ENCODE measurements at regions not wholly inside any gene's neighbourhood (a gene's known extent, or its start where the extent isn't known, plus 50 kb on each side); places are given as distances from the start of the nearest gene placed in this dataset.

DNA sequence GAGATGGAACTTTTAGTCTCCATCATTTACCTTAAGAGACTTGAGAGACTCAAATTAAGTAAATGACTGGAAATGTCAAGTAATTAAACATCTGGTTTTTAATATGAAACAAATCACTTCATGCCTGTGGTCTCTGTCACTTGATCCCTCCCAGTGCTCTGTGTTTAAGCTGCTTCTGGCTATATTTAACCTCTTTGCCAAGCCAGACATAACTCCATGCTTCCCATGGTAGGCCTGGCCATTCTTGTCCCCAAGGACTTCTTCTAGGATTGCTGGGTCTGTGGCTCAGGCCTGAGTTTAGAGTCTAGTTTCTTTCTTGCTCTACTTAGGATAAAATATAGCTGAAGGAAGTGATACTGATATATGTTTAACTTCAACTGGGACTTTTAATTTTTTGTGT, 1013.6 kb downstream of the FLRT2 start:
- DNase-seq = no peak

- DNase-seq = no peak
Measured at GRCh38 chr14:86541972-86542371, 1012.0 kb downstream of the FLRT2 start.

DNA sequence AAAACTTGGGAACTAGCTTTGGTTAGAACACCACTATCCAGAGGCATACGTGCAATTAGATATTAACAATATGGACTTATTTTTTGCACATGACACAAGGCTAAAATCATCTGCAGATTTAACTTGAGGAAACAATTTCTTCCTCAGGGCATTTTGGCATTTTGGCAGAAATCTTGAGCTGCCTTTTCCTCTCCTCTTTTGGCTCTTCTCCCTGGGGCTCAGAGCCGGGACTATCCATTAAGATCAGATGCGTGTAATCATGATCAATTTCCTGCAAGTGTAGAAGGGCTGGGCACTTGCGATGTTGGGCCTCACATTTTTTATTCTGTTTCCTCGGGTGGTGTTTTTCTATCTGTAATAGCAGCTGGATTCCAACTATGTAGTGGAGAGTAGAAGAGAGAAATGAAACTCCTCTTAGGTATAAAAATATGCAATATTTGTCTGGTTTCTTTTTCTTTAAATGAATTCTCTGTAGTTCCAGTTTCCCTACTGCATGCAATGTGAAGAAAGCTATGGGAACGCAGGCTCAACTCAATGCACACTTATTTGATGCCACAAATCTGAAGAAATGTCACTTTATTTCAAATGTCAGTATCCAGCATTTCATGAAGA, 1010.8 kb downstream of the FLRT2 start:
- no peak for DNase-seq

DNA sequence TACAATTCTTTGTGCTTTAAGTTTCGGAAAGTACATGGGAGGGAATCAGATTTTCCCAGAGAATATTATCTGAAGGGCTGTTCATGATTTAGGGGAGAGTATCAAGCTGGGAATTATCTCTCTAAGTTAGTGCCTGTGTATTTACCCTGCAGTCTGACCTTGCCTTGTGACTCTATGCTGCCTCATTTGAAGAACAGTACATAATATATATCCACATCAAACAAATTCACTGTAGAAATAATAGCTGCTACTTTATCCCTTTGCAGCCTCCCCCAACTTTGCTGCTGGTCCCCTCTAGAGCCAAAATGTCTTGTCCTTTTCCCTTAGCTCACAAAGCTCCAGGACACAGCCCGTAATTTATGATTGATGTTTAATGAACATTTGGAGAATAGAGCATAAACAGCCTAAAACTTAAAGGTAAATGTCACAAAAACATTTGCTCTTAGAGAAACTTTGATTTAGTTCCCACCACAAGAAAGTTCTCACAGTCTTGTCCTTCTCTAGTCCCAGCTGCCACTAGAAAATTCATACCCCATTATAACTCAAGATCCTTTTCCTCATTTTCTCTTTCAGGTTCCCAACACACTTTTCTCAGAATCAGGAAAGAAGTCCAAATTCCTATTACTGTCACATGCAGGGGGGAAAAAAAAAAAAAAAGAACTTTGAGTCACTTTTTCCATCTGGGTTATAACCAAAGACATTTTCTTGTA, 1009.6 kb downstream of the FLRT2 start:
- DNase-seq = no peak

- DNase-seq = no peak
Measured at GRCh38 chr14:86533834-86534233, 1003.9 kb downstream of the FLRT2 start.

DNA sequence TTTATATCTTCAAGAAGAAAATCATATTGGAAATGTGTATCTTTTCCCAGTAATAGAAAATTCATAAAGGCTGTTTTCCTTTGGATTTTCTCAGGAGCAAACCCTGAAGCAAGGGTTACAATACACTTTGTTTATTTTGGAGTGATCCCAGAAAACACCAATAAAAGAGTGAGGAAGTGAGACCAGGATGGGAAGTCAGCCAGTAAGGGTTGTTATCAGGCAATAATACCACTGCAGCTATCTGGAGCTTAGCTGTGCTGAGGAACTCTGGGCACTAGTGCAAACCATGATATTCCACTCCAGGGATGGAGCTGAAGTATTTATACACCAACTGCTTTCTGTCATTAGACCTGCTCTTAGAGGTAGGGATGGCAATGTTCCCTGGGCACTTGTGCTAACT, 1002.3 kb downstream of the FLRT2 start:
- DNase-seq = no peak

- no peak for DNase-seq
Measured at GRCh38 chr14:86530457-86530856, 1000.5 kb downstream of the FLRT2 start.

- no peak for DNase-seq
Measured at GRCh38 chr14:86527312-86527711, 997.4 kb downstream of the FLRT2 start.

DNA sequence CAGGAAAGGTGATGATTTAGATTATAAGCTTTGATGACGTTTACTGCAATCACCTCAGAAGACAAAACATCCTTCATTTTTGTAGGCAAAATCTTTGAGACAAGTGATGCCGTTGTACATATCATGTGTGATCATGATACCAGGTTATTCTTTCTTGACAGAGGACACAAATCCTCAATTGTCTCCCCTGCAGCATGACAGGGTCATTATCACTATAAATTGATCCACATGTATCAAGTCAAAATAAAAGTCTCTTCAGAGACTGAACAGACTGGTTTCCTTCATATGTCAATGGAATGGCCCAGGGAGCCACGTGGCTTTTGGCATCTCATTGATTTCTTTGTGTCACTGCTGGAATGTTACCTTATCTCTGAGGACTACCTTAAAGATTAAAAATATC, 995.7 kb downstream of the FLRT2 start:
- DNase-seq = no peak

DNA sequence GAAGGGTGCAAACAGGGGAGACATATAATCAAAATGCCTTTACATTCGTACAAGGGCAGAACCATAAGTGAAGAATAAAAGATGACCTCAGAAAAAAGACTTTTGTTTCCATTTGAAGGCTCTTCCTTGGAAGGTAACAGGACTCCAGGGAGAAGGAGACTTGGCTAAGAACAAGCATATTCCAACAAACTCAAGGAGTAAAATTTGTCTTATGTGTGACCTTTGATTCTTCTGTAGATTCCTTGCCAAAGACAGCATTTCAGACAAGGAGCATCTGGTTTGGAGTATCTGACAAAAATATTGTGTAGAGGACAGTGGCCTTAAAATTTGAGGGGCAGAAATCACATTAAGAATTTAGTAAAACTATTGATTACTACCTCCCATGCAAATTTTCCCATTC, 991.9 kb downstream of the FLRT2 start:
- DNase-seq = no peak

DNA sequence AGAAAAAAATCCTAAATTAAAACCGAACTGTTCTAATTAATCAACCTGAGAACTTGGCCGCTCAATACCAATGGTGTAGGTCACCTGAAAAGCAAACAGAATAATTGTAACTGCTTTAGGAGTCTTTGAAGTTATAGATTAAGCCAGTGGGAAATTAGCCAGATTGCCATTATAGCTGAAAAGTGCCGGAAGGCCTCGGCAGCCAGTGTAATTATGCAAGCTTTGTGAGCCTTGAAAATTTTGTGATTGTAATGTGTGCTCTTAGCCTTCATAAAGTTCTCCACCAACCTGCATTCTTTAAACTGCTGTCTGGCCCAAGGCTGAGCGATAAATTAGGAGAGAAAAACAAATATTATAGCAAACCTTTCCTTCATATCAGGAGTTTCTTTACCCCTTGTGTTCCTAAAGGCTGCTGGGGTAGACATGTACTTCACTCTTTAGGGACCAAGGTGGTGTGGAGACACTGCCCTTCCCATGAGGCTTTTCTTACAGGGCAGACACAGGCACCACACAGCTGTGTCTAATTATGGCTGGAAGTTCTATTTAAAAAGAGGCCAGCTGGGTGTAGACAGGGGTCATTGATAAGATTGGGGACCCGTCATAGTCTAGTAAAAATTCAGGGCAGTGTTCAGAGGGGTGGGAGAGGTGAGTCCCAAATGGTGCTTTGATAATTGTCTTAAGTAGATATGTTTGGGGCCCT, 991.2 kb downstream of the FLRT2 start:
- no peak for DNase-seq

GRCh38 chr14:86518298-86518697, 988.4 kb downstream of the FLRT2 start:
- no peak for DNase-seq

DNA sequence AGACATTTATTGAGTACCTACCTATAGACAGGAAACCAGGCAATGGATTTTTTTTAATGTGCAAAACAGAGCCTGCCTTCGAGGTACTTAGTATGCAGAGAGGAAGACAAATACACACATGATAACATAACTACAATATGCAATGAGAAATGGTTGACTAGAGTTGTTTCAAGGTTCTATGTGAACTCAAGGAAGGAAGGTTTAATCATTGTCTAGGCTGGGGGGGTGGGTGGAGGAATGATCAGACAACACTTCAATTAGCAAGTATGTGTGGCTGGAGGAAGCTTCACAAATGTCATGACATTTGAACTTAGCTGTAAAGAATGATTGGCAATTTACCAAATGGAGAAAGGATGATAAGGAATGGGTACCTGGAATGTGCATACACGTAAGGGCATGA, 985.3 kb downstream of the FLRT2 start:
- DNase-seq = no peak

- DNase-seq = no peak
Measured at GRCh38 chr14:86513564-86513963, 983.6 kb downstream of the FLRT2 start.

DNA sequence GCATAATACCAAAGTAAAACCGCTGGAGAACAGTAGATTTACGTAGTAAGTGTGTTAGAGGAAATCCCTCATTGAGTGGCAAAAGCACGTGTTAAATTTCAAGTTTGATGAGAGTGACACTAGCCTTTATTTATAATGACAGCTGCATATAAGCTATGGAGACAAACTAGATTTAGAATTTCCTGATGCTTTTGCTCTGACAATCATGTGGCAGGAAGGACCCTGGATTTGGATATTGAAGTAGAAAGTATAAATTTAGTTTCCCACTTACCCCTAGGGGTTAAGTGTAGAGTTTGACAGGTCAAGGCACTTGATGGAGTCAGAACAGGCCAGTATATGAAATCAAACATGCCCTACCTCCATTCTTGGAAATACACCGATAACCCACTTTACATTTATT, 983.1 kb downstream of the FLRT2 start:
- no peak for DNase-seq

DNA sequence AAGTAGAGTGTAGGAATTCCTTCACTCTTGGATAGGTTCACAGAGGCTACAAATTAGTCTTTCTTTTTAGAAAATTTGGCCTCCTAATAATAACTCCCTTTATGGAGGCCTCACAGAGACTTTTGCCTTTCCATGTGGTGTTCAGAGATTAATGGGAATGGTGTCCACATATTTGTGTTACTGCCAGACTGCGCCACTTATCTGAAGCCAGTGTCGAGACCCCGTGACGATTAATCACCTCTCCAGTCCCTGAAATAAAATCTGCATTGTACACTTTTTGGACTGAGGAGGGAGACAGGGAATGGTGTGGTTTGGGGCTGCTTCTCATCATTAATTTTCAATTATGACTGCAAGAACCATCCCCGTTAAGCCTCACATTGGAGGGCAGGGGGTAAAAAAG, 980.5 kb downstream of the FLRT2 start:
- no peak for DNase-seq

DNA sequence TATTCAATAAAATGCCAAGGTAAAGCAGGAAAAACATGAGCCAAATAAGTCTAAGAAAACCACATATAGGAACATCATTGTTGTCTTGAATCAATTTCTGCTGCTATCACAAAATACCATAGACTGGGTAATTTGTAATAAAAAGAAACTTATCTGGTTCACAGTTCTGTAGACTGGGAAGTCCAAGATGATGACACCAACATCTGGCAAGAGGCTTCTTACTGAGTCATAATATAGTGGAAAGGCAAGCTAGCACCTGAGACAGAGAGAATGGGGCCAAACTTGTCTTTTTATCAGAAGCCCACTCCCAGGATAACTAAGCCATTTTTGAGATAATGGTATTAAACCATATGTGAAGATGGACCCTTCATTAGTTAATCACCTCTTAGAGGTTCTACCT, 975.9 kb downstream of the FLRT2 start:
- DNase-seq = no peak

- no peak for DNase-seq
Measured at GRCh38 chr14:86501611-86502010, 971.7 kb downstream of the FLRT2 start.

GRCh38 chr14:86491743-86492142, 961.8 kb downstream of the FLRT2 start:
- DNase-seq = no peak

DNA sequence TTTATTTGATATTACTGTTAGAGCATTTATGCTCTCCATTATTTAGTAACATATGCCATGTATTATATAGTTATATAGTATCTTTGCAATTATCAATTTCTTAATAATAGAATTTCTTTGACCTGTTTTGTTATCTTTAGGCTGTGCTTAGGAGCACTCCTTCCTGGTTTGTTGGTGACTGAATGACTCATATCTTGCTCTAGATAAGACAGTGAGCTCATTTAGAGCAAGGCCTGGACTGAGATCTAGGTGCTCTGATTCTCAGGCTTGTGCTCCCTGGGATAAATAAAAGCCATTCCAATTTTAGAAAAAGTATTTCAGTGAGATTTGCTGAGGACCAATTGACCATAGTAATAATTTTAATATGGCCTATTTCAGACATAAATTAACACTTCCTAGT, 951.2 kb downstream of the FLRT2 start:
- no peak for DNase-seq

DNA sequence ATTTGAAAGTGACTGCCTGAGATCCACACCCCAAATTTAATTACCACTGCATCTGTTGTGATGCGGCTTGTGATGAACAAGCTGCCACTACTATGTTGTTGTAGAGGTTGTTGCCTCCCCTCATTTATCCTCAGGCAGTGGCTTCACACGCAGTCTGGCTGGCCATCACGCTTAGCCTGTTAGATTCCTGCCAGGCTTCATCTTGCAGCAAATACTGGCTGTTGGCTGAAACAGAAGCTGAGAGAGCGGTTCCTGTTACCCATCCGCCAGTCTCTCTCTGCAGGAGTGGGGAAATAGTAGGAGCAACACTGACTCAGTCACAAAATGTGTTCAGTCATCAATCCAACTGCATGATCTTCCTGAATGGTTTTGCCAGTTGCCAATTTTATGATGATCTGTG, 934.4 kb downstream of the FLRT2 start:
- no peak for DNase-seq

- no peak for DNase-seq
Measured at GRCh38 chr14:86462193-86462753, 932.3 kb downstream of the FLRT2 start.

DNA sequence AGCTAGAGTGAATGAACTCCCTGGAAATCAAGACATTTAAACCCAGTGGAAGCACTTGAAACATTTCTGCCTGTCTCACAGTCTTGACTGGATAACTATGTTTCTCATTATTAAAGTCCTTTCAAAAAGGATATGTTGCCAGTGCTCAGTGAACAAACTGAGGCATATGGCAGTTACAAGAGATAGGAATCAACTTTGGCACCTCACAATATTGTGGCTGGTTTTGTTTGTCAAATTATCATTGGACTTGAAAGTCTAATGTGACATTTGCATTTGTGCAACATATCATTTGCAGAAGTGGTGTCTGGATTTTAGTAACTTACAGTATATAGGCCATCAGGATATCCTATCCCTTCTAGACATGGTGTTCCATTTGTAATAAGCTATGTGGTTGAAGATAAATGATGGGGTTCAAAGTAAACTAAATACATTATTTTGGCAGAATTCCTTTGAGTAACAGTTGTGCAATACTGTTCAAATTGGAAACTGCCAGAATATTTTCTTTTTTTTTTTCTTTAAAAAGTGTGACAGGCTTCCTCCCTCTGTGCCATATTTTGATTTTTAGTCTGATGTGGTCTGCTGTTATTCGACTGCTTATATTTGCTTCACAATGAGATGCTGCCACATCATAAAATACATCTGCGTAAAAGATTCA, 927.7 kb downstream of the FLRT2 start:
- DNase-seq = no peak

DNA sequence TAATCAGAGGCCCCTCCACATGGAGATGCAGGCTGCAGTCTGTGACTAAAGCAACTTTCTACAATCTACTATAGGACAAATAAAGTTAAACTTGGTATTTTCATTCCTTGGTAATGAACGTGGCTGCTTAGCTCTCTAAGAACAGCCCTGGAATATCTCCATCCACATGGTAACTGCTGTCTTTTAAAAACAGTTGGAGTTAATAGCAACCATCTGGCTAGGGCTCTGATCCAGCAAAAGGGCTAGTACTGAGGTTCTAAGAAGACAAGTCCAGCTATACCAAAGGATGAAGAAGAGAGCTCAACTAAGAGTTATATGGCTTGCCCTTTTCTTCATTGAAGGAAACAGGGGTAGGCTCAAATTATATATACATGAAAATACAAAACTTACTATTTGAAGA, 920.1 kb downstream of the FLRT2 start:
- DNase-seq = no peak

Measured in activated CD4-positive, alpha-beta T cell treated with anti-CD3 and anti-CD28 coated beads for 48 hours (primary cell).